ENCODE measurements at regions not wholly inside any gene's neighbourhood (a gene's known extent, or its start where the extent isn't known, plus 50 kb on each side); places are given as distances from the start of the nearest gene placed in this dataset.

- in situ Hi-C loops (cut with MboI; ENCODE audit: low pct_ligation_motif_present in 1 of 4, low pct_unique_long_range_greater_than_20kb in 1 of 4, low sequenced_read_pairs in 3 of 4) (loop anchor here in 3 of 4 donors (25.0 kb wide), 2 partner anchors 643 to 918 kb away; partner anchors contain the start of gene SP9 (in 1 of the 3)), intact Hi-C loops (cut with DNase I; ENCODE audit: low total_unique reads) (no loop called here)
These were observed 64.8 kb downstream of the CDCA7 start for GRCh38 chr2:173419506-173419905.

GRCh38 chr2:173424886-173425285, 70.2 kb downstream of the CDCA7 start:
- intact Hi-C loops (cut with DNase I; ENCODE audit: low total_unique reads) = no loop called here
- H3K4me3 ChIP-seq = no peak overlapping the region
- WGBS, 2 donors (ENCODE audit: low coverage in 1 of 2) = 50 to 74% methylated on average over 1 to 2 of the region's 2 CpGs

More at GRCh38 chr2:173419506-173419905, 64.8 kb downstream of the CDCA7 start:
- no peak for DNase-seq
- 52 to 71% methylated on average over 2 to 4 of the region's 4 CpGs for WGBS, 2 donors (ENCODE audit: low coverage in 1 of 2)
- no peaks in the 10 kb centered on the region for H3K4me1 ChIP-seq
- no peaks in the 10 kb centered on the region for H3K27me3 ChIP-seq
- no peak overlapping the region for H3K4me3 ChIP-seq
- no peaks in the 10 kb centered on the region for H3K36me3 ChIP-seq
- no peak for TF ChIP-seq EP300 (IDR thresholded peaks at IDR 0.05; ENCODE audit: low read depth)
- TF ChIP-seq POLR2AphosphoS5 (IDR thresholded peaks at IDR 0.05) = no peak
- TF ChIP-seq POLR2A (IDR thresholded peaks at IDR 0.05) = no peak
- no peak for TF ChIP-seq CTCF (IDR thresholded peaks at IDR 0.05)
- H3K9me3 ChIP-seq = no peaks in the 10 kb centered on the region
- no peak overlapping the region for H3K27ac ChIP-seq

GRCh38 chr2:173427887-173428668, 73.4 kb downstream of the CDCA7 start:
- WGBS, 2 donors (ENCODE audit: low coverage in 1 of 2) = 72% methylated on average over 6 of the region's 6 CpGs; no CpG with 5 or more reads in 1 of the 2 donors
- no peaks in the 10 kb centered on the region for H3K27me3 ChIP-seq
- TF ChIP-seq POLR2A (IDR thresholded peaks at IDR 0.05) (no peak), EP300 (IDR thresholded peaks at IDR 0.05; ENCODE audit: low read depth) (no peak), CTCF (IDR thresholded peaks at IDR 0.05) (no peak), POLR2AphosphoS5 (IDR thresholded peaks at IDR 0.05) (no peak)
- H3K4me3 ChIP-seq = no peak overlapping the region
- no peaks in the 10 kb centered on the region for H3K9me3 ChIP-seq
- H3K4me1 ChIP-seq = no peaks in the 10 kb centered on the region
- in situ Hi-C loops (cut with MboI; ENCODE audit: low pct_ligation_motif_present in 1 of 4, low pct_unique_long_range_greater_than_20kb in 1 of 4, low sequenced_read_pairs in 3 of 4) = no loop called here
- no peak overlapping the region for H3K27ac ChIP-seq
- intact Hi-C loops (cut with DNase I; ENCODE audit: low total_unique reads) = no loop called here
- no peaks in the 10 kb centered on the region for H3K36me3 ChIP-seq
- DNase-seq = no peak

More at GRCh38 chr2:173424886-173425285, 70.2 kb downstream of the CDCA7 start:
- no peaks in the 10 kb centered on the region for H3K27me3 ChIP-seq
- no peaks in the 10 kb centered on the region for H3K4me1 ChIP-seq
- no peak for DNase-seq
- no peak overlapping the region for H3K27ac ChIP-seq
- in situ Hi-C loops (cut with MboI; ENCODE audit: low pct_ligation_motif_present in 1 of 4, low pct_unique_long_range_greater_than_20kb in 1 of 4, low sequenced_read_pairs in 3 of 4) = loop anchor here in 3 of 4 donors (25.0 kb wide), 2 partner anchors 637 to 912 kb away; partner anchors contain the start of gene SP9 (in 1 of the 3)
- TF ChIP-seq POLR2AphosphoS5 (IDR thresholded peaks at IDR 0.05) = no peak
- no peak for TF ChIP-seq POLR2A (IDR thresholded peaks at IDR 0.05)
- TF ChIP-seq EP300 (IDR thresholded peaks at IDR 0.05; ENCODE audit: low read depth) = no peak
- no peak for TF ChIP-seq CTCF (IDR thresholded peaks at IDR 0.05)
- no peaks in the 10 kb centered on the region for H3K9me3 ChIP-seq
- H3K36me3 ChIP-seq = no peaks in the 10 kb centered on the region

- Histone ChIP-seq H3K4me3 (no peak overlapping the region), H3K9me3 (no peaks in the 10 kb centered on the region), H3K4me1 (no peaks in the 10 kb centered on the region), H3K36me3 (no peaks in the 10 kb centered on the region), H3K27me3 (no peaks in the 10 kb centered on the region), H3K27ac (no peak overlapping the region)
- intact Hi-C loops (cut with DNase I; ENCODE audit: low total_unique reads) = no loop called here
- 82% methylated on average over 5 of the region's 5 CpGs; no CpG with 5 or more reads in 1 of the 2 donors for WGBS, 2 donors (ENCODE audit: low coverage in 1 of 2)
- no peak for TF ChIP-seq CTCF (IDR thresholded peaks at IDR 0.05)
- TF ChIP-seq POLR2AphosphoS5 (IDR thresholded peaks at IDR 0.05) = no peak
- no peak for TF ChIP-seq POLR2A (IDR thresholded peaks at IDR 0.05)
- TF ChIP-seq EP300 (IDR thresholded peaks at IDR 0.05; ENCODE audit: low read depth) = no peak
- in situ Hi-C loops (cut with MboI; ENCODE audit: low pct_ligation_motif_present in 1 of 4, low pct_unique_long_range_greater_than_20kb in 1 of 4, low sequenced_read_pairs in 3 of 4) = no loop called here
- no peak for DNase-seq
These were observed 76.5 kb downstream of the CDCA7 start for GRCh38 chr2:173431191-173431590.

Data from transverse colon (tissue), 4 donors.